HG03575 (cell line): ENCODE measurements at regions not wholly inside any gene's neighbourhood (a gene's known extent, or its start where the extent isn't known, plus 50 kb on each side); places are given as distances from the start of the nearest gene placed in this dataset.
"Not testable (repeated sequence)": the region's sequence is repeated elsewhere in the genome, so short reads cannot be mapped to it uniquely, and the experiment has no call there.

Experiments
- ATAC-seq: cut with Tn5 transposase; IDR thresholded peaks from one replicate; pipeline ENCODE4 v1.9.1; 2021; ENCODE audit not compliant: unreplicated experiment, insufficient number of reproducible peaks, low FRiP score; ENCODE audit errors: extremely low read depth

DNA sequence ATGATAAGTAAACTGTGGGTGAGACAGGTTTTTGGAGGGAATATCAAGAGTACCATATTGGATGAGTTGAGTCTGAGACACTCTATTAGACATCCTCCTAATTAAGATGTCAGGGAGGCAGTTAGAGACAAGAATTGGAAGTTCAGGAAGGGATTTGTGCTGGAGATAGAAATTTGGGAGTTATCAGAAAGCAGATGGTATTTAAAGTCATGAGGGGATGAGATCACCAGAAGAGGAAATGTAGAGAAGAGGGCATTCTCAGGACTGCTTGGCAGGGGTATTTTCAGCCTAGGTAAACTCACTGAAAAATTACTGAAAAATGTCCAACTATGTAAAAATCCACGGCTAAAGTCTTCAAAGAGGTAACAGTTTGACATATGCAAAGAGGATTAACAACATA lies 161.6 kb upstream of the PGRMC2 start:
- ATAC-seq, result no peak

DNA sequence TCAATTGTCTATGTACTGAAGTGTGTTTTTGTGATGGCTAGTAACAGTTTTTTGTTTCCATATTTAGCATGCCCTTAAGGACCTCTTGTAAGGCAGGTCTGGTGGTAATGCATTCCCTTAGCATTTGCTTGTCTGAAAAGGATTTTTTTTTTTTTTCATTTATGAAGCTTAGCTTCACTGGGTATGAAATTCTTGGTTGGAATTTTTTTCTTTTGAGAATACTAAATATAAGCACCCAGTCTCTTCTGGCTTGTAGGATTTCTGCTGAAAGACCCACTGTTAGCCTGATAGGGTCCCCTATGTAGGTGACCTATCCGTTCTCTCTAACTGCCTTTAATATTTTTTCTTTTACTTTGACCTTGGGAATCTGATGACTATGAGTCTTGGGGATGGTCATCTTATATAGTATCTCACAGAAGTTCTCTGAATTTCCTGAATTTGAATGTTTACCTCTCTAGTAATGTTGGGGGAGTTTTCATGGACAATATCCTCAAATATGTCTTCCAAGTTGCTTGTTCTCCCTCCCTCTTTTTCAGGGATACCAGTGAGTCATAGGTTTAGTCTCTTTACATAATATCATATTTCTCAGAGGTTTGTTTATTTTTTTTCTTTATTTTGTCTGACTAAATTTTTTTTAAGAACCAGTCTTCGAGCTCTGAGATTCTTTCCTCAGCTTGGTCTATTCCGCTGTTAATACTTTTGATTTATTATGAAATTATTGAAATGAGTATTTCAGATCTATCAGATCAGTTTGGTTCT lies 157.1 kb upstream of the PGRMC2 start:
- no peak for ATAC-seq

DNA sequence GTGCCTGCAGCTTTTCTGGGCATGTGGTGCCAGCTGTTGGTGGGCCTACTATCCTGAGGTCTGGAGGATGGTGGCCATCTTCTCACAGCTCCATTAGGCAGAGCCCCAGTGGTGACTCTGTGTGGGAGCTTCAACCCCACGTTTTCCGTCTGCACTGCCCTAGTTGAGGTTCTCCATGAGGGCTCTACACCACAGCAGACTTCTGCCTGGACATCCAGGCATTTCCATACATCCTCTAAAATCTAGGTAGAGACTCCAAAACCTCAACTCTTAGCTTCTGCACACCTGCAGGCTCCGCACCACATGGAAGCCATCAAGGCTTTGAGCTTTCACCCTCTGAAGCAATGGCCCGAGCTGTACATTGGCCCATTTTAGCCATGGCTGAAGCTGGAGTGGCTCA lies 153.3 kb upstream of the PGRMC2 start:
- no peak for ATAC-seq

DNA sequence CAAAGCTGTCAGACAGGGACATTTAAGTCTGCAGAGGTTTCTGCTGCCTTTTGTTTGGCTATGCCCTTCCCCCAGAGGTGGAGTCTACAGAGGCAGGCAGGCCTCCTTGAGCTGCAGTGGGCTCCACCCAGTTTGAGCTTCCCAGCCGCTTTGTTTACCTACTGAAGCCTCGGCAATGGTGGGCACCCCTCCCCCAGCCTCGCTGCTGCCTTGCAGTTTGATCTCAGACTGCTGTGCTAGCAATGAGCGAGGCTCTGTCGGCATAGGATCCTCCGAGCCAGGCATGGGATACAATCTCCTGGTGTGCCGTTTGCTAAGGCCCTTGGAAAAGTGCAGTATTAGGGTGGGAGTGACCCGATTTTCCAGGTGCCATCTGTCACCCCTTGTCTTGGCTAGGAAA lies 149.4 kb upstream of the PGRMC2 start:
- ATAC-seq, result not testable (repeated sequence)

DNA sequence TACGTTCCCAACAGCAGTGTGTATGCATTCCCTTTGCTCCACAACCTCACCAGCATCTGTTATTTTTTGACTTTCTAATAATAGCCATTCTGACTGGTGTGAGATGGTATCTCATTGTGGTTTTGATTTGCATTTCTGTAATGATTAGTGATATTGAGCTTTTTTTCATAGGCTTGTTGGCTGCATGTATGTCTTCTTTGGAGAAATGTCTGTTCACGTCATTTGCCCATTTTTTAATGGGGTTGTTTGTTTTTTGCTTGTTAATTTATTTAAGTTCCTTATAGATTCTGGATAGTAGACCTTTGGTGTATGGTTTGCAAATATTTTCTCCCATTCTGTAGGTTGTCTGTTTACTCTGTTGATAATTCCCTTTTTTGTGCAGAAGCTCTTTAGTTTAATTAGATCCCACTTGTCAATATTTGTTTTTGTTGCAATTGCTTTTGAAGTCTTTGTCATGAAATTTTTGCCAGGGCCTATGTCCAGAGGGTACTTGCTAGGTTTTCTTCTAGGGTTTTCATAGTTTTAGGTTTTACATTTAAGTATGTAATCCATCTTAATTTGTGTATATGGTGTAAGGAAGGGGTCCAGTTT lies 141.5 kb upstream of the PGRMC2 start:
- not testable (repeated sequence) for ATAC-seq

DNA sequence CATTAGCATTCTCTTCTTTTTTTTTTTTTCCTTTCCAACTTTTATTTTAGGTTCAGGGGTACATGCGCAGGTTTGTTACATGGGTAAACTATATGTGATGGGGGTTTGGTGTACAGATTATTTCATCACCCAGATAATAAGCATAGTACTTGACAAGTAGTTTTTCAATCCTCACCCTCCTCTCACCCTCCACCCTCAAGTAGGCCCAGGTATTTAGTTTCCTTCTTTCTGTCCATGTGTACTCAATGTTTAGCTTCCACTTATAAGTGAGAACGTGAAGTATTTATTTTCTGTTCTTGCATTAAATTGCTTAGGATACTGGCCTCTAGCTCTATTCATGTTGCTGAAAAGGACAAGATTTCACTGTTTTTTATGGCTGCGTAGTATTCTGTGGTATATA lies 140.8 kb upstream of the PGRMC2 start:
- no peak for ATAC-seq

DNA sequence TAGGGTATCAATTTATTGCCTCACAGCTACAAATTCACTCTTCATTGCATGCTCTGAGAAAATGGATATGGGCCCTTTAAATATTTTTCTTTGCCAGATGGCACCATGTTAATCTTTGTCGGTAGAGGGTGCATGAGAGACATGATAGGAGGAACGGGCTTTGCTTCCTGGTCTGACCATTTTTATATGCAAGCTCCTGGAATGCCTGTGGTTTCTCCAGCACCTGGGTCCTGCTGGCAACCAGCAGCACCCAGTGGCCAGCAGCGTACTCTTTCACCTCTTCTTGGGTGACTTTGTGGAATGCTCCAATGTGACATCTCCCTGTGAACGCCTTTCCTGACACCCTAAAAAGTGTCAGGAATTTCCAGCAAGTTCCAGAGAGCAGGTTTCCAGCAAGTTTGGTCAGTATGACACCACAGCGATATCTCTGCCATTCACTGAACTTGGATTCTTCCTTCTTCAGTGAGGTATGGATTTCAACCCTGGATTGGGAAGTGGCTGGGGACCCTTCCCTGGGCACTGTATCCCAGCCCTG lies 140.3 kb upstream of the PGRMC2 start:
- no peak for ATAC-seq

DNA sequence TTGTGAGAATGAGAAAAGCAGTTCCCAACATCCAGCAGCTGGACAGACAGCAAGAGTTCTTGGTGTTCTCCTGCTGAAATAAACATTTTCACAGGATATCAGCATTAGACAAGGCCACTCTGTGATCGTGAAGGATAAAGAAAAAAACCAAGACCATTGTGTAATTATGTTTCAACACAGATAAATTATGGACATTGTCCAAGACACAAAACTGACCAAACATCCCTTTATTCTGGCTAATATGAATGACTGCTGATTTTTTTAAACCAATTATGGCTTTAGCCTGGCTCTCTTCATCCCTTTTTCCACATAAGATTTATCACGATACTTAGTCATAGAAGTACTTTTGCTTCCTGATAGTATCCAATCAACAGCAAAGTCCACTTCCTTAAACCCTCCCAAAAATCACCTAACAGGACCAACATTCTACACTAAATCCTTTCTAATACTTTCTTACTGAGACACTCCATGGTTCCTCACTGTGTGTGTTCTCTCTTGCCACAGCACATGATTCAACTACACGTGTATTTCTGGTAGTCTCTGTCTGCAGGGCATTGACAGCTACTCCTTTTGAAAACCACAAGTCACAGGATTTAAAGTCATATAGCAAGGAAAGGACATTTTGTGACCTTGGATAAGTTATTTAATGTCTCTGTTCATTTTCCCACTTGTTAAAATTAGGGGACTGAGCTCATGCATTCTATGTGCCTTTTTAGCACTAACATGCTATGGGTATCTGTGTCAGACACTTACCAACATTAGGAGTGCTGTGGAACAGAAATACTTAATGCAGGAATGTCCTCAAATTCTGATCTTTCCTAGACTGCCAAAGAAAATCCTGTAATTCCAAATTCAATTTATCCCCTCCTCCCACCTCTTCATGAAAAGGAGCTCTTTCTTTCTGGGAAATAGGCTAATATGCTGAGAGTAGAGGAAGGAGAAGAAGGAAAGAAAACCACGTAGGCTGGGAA lies 137.2 kb upstream of the PGRMC2 start:
- no peak for ATAC-seq

DNA sequence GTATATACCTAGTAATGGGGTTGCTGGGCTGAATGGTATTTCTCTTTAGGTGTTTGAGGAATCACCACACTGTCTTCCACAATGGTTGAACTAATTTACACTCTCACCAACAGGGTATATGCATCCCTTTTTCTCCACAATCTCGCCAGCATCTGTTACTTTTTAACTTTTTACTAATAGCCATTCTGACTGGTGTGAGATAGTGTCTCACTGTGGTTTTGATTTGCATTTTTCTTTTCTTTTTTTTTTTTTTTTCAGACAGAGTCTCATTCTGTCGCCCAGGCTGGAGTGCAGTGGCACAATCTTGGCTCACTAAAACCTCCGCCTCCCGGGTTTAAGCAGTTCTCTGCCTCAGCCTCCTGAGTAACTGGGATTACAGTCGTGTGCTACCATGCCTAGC lies 134.7 kb upstream of the PGRMC2 start:
- ATAC-seq, result not testable (repeated sequence)

DNA sequence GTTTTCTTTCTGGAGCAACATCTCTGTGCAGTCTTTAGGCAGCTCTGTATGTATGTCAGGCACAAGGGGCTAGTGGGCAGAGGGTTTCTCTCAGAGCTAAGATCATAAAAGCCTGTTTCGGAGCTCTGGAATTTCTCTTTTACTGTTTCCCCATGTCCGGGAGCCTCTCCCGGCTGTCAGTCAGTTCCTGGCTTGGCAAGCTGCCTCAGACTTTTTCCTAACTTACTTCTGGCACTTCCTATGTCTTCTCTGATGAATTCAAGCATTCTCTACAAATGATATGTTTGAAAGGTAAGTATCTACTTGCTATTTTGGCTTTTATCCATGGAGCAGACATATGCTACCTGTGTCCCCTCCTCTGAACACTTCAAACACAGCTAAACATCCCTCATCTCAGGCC lies 129.3 kb upstream of the PGRMC2 start:
- ATAC-seq, result no peak

DNA sequence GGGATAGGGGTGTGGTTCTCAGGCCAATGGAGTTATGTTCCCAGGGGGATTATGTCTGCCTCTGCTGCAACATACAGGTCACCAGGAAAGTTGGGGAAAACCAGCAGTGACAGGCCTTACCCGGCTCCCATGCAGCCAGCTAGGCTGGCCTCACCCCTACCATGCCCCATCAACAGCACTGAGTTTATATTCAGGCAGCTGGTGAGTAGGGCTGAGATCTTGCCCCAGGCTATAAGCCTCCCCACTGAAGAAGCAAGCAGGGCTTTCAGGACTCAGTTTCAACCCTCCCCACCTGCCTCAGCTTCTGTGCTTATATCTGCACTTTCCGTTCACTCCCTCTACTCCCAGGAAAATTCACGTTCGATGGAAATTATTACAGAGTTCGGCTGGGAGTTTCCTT lies 122.4 kb upstream of the PGRMC2 start:
- ATAC-seq, result no peak

DNA sequence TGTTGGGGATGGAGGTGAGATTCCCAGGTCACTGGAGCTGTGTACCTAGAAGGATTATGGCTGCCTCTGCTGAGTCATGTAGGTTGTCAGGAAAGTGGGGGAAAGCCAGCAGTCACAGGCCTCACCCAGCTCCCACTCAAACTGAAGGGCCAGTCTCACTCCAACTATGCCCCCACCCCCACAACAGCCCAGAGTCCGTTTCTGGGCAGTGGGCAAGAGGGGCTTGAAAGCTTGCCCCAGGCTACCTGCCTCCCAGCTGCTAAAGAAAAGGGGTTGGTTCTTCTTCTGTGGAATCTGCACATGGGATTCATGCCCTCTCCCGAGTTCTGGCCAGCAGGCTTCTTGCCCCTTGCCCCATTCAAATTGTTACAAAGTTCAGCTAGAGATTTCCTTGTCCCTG lies 116.0 kb upstream of the PGRMC2 start:
- no peak for ATAC-seq

DNA sequence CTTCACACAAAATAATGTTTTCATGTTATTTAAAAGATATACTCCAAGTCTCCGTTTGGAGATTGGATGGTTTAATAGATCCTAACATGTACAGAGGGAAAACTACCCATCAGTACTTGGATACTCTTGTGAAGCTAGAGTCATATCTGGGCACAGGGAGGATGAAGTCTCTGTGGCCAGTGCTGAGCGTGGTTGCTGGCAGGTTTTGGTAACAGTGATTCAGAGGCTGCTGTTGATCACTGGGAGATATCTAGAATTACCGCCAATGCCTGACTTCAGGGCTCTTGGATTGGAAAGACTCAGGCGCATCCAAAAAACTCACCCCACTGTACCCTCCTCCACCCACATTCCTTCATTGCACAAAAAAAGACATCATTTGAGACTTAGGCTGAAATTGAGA lies 107.2 kb upstream of the PGRMC2 start:
- ATAC-seq, result no peak

DNA sequence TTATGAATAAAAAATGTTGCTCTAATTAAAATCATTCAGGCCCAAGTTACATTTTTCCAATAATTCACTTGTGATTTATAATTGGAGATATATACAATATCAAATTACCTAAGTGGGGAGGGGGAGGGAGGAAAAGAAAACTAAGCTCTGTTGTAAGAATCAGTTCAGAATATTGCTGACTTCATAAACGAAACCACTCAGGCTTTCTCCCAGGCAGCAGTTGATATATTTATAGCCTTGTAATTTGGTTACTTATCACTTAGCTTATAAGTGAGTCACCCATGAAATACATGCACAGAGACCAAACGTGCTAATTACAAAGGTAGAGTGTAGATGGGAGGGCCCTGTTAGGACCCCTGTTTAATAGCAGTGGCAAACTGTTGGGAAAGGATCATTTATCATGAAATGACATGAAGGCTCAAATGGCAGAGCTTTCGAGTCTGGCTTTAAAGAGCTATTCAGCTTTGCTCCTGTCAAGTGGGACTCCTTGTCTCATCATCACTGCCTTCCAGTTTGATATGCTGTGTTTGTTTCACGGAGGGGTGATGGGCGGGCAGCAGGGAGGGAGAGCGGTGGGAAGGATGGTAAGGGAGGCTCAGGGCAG lies 105.6 kb upstream of the PGRMC2 start:
- no peak for ATAC-seq

DNA sequence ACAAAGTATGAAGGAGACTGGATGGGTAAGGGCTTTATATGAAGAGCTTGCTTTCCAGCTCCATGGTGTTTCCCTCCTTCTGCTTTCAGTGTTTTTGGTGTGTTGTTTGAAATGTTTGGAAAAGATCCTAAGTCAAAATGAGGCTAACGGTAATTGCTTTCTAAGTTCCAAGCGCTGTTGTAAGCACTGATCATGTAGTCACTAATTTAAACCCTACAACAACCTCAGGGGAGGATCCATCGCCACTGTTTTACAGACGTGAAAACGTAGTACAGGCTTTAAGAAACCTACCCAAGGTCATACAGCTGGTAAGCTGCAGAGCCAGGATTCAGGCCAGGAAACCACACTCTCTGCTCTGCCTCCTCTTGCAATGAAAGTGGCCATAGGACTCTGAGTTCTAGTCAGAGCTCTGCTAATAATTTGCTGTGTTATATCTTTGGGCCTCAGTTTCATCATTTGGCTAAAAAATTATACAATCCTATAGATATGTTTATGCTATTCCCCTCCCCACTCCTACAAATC lies 102.9 kb upstream of the PGRMC2 start:
- no peak for ATAC-seq

DNA sequence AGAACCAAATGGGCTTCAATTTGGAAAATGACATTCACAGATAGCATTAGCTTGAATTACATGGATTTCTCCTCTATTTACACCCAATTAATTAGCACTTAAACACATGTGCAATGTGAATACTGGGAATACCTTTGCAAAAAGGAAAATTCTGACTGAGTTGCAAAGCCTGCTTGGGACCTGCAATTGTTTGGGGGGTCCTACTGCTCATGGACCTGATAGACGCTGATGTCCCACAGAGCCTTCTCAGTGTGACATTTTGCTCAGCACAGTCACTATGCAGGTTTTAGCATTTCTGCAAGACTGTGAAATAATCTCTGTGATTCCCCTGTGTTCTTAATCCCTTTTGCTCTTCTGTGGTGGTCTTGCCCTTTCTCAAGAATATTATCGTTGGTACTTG lies 101.2 kb upstream of the PGRMC2 start:
- ATAC-seq, result no peak

DNA sequence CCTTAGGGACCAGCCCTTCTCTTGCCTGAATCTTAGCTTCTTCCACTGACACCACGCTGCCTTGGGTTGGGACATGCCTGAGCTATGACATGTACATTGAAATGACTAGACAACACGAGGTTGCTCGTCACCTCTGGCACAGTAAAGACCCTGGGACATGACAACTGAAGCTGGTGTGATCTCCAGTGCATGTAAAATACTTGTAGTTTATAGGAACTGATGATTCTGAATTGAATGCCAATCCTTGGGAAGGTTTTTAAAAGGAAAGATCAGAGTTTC lies 100.7 kb upstream of the PGRMC2 start:
- ATAC-seq, result no peak

DNA sequence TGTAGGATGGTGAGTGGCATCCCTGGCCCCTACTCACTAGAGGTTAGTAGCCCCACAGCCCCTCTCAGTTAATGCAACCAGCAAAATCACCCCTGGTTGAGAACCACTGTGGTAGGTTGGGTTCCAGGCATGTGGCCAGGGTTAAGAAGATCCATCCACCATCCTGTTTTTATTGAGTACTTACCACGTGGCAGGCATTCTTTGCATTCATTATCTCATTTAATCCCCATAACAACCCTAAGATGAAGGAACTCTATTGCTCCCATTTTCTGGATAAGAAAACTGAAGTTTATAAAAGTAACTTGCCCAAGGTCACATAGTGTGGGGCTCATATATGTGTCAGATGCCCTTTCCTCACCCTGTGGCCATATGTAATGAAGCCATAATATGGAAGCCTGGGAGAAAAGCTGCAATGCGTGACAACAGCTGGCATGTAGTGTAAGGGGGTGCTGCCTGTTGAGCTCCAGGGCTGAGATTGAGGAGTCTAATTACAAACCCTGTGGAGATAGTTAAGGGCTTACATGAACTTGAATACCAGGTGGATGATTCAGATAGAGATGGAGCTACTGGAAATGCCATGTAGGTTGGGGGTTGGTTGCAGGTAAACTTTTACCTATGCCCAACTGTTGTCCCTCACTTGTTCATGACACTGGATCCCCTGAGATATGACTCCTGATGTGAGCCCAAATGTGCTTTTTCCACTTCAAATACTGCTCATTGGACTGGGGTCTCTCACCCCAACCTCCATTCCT lies 100.2 kb upstream of the PGRMC2 start:
- ATAC-seq, result no peak
